ENCODE measurements at regions not wholly inside any gene's neighbourhood (a gene's known extent, or its start where the extent isn't known, plus 50 kb on each side); places are given as distances from the start of the nearest gene placed in this dataset.

- FAIRE-seq = no peak
Measured at GRCh38 chr22:19640306-19640705, 74.0 kb upstream of the SEPTIN5 start.

DNA sequence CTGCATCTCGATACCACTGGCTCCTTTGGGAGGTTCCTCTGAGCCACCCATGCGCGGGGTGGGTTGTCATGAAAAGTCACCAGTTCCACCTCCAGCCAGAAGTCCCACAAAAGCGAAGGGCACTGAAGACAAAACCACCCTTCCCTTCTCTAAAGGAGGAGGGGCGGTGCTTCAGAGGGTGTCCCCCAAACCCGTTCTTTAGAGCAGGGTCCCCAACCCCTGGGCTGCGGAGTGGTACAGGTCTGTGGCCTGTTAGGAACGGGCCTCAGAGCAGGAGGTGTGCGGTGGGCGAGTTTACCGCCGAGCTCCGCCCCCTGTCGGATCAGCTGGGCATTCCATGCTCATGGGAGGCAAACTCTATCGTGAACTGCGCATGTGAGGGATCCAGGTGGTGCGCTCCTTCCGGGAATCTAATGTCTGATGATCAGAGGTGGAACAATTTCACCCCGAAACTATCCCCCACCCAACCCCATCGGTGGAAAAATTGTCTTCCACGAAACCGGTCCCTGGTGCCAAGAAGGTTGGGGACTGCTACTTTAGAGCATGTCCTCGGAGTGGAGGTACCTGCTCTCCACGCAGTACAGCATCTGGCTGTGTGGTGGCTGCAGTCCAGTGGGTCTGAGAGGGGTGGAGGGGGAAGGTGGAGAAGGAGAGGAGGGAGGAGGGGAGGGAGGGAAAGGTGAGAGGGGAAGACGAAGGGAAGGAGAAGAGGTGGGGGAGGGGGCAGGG is 72.9 kb upstream of the SEPTIN5 start:
- Histone ChIP-seq H3K36me3 (ENCODE audit: control insufficient read depth, insufficient read depth, low read length) (no peaks in the 10 kb centered on the region), H3K4me3 (ENCODE audit: low read depth, low read length) (peak overlapping the region; percentile 11)
- DNase-seq (ENCODE audit: low read depth) = peak; percentile 29

More at GRCh38 chr22:19640306-19640705, 74.0 kb upstream of the SEPTIN5 start:
- no peak for DNase-seq (ENCODE audit: low read depth)
- Histone ChIP-seq H3K27me3 (ENCODE audit: control insufficient read depth, insufficient read depth, low read length) (no peaks in the 10 kb centered on the region), H3K4me3 (ENCODE audit: low read depth, low read length) (no peak overlapping the region), H3K36me3 (ENCODE audit: control insufficient read depth, insufficient read depth, low read length) (no peaks in the 10 kb centered on the region)
- TF ChIP-seq, protein P1, sequence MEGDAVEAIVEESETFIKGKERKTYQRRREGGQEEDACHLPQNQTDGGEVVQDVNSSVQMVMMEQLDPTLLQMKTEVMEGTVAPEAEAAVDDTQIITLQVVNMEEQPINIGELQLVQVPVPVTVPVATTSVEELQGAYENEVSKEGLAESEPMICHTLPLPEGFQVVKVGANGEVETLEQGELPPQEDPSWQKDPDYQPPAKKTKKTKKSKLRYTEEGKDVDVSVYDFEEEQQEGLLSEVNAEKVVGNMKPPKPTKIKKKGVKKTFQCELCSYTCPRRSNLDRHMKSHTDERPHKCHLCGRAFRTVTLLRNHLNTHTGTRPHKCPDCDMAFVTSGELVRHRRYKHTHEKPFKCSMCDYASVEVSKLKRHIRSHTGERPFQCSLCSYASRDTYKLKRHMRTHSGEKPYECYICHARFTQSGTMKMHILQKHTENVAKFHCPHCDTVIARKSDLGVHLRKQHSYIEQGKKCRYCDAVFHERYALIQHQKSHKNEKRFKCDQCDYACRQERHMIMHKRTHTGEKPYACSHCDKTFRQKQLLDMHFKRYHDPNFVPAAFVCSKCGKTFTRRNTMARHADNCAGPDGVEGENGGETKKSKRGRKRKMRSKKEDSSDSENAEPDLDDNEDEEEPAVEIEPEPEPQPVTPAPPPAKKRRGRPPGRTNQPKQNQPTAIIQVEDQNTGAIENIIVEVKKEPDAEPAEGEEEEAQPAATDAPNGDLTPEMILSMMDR (IDR thresholded peaks at IDR 0.05; ENCODE audit: insufficient read depth, low read length, severe bottlenecking) = no peak

DNA sequence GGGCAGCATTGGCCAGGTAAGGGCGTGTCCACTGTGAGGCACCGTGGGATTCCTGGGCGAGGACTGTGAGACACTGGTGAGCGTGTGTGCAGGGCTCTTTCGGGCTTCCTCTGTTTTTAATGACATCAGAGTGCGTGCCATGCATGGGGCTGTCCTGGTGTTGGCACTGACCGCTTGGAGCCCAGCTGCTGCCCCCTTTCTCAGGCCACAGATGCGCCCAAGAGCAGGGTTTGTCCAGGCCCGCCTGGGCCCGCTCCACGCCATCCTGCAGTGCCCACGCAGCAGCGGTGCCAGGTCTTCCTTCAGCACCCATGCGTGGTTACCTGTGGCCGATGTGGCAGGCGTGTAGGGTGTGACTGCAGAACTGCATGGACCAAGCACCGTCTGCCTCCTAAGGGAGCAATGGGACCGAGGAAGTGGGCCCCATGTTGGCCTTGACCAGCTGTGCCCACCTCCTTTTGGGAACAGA is 72.3 kb upstream of the SEPTIN5 start:
- DNase-seq (ENCODE audit: low read depth) (no peak), FAIRE-seq (no peak)
- H3K4me3 ChIP-seq (ENCODE audit: low read depth, low read length) = no peak overlapping the region

More for the DNA sequence above, 72.9 kb upstream of the SEPTIN5 start:
- TF ChIP-seq, protein P1 (IDR thresholded peaks at IDR 0.05; ENCODE audit: insufficient read depth, low read length, severe bottlenecking) = peak; percentile 65
- no peak for FAIRE-seq
- no peaks in the 10 kb centered on the region for H3K27me3 ChIP-seq (ENCODE audit: control insufficient read depth, insufficient read depth, low read length)

GRCh38 chr22:19643448-19644313 is 70.6 kb upstream of the SEPTIN5 start:
- DNase-seq (ENCODE audit: low read depth) = no peak
- no peak for FAIRE-seq

More for the DNA sequence above, 72.3 kb upstream of the SEPTIN5 start:
- Histone ChIP-seq H3K27me3 (ENCODE audit: control insufficient read depth, insufficient read depth, low read length) (no peaks in the 10 kb centered on the region), H3K36me3 (ENCODE audit: control insufficient read depth, insufficient read depth, low read length) (no peaks in the 10 kb centered on the region)
- TF ChIP-seq, protein P1 (IDR thresholded peaks at IDR 0.05; ENCODE audit: insufficient read depth, low read length, severe bottlenecking) = no peak

DNA sequence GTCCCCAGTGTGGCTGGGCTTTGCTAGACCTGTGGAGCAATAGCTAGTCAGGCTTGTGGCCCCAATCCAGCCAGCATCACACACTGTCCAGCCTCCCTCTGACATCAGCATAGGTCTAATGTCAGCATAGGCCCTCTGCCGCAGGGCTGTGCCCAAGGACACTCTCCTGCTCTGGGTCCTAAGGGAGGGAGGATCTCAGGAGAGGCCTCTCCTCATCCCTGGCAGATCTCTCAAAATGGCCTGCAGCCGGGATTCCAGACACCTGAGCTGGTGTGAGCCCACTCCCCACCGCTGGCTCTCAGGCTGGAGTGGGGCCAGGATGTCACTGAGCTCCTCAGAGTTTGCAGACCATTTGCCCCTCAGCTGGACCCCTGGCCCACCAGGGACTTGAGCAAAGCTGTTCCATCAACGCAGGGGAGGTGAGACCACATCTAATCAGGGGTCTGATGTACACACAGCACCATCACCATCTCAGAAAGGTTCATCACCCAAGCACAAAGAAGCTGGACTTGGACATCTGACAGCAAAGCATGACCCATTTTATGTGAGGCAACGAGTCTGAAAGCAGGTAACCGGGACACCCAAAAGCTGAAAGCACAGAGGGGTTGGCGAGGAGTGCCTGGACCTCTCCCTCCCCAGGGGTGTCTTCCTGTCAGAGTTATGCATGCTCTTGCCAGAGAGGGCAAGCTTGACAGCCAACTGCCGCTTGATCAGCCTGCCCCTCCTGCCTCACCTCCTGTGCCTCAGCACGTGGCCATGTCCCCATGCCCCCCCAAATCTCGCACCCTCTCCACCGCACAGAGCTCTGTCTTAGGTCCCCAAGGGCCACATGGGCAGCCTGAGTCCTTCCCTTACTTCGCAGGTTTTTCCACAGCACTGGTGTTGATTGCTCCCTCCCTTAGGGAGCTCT is 69.7 kb upstream of the SEPTIN5 start:
- Histone ChIP-seq H3K27me3 (ENCODE audit: control insufficient read depth, insufficient read depth, low read length) (no peaks in the 10 kb centered on the region), H3K36me3 (ENCODE audit: control insufficient read depth, insufficient read depth, low read length) (no peaks in the 10 kb centered on the region), H3K4me3 (ENCODE audit: low read depth, low read length) (no peak overlapping the region)
- DNase-seq (ENCODE audit: low read depth) (no peak), FAIRE-seq (no peak)
- TF ChIP-seq, protein P1 (IDR thresholded peaks at IDR 0.05; ENCODE audit: insufficient read depth, low read length, severe bottlenecking) = no peak

More at GRCh38 chr22:19643448-19644313, 70.6 kb upstream of the SEPTIN5 start:
- no peak overlapping the region for H3K4me3 ChIP-seq (ENCODE audit: low read depth, low read length)
- H3K27me3 ChIP-seq (ENCODE audit: control insufficient read depth, insufficient read depth, low read length) = no peaks in the 10 kb centered on the region
- no peaks in the 10 kb centered on the region for H3K36me3 ChIP-seq (ENCODE audit: control insufficient read depth, insufficient read depth, low read length)
- TF ChIP-seq, protein P1 (IDR thresholded peaks at IDR 0.05; ENCODE audit: insufficient read depth, low read length, severe bottlenecking) = no peak

Measured in bronchial epithelial cell (primary cell).